ENCODE measurements at regions not wholly inside any gene's neighbourhood (a gene's known extent, or its start where the extent isn't known, plus 50 kb on each side); places are given as distances from the start of the nearest gene placed in this dataset.

DNA sequence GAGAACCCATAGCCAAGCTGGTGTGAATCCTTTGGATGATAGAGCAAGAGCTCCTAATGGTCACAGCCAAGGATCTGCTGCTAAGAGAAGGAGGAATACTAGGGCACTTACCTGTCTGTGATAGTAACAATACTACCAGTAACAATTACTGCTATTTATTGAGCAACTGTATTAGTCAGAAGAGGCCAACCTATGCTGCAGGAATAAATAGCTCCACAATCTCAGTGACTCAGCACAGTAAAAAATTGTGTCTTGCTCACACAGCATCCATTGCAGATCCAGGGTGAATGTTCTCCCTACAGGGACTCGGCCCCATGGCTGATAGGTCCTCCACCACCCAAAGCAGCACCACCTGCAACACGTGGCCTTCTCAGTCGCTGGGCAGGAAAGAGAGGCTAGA is 257.6 kb upstream of the ZMIZ1 start:
- TF ChIP-seq, protein P1, sequence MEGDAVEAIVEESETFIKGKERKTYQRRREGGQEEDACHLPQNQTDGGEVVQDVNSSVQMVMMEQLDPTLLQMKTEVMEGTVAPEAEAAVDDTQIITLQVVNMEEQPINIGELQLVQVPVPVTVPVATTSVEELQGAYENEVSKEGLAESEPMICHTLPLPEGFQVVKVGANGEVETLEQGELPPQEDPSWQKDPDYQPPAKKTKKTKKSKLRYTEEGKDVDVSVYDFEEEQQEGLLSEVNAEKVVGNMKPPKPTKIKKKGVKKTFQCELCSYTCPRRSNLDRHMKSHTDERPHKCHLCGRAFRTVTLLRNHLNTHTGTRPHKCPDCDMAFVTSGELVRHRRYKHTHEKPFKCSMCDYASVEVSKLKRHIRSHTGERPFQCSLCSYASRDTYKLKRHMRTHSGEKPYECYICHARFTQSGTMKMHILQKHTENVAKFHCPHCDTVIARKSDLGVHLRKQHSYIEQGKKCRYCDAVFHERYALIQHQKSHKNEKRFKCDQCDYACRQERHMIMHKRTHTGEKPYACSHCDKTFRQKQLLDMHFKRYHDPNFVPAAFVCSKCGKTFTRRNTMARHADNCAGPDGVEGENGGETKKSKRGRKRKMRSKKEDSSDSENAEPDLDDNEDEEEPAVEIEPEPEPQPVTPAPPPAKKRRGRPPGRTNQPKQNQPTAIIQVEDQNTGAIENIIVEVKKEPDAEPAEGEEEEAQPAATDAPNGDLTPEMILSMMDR (conservative IDR thresholded peaks at IDR 0.05 in 1 of 2, IDR thresholded peaks at IDR 0.05 in 1 of 2; ENCODE audit: extremely low read depth in 1 of 2, insufficient read depth in 1 of 2, low read depth in 1 of 2, low read length in 2 of 2), result no peak
- no peak for TF ChIP-seq EZH2 (IDR thresholded peaks at IDR 0.05; ENCODE audit: borderline replicate concordance, low read length)

Data from mammary epithelial cell (primary cell).